GM18517 (cell line): ENCODE measurements at regions not wholly inside any gene's neighbourhood (a gene's known extent, or its start where the extent isn't known, plus 50 kb on each side); places are given as distances from the start of the nearest gene placed in this dataset.

Experiments
- ATAC-seq: cut with Tn5 transposase; IDR thresholded peaks from one replicate; pipeline ENCODE4 v1.9.1; 2021; ENCODE audit warnings: mild to moderate bottlenecking, moderate library complexity; ENCODE audit not compliant: unreplicated experiment

DNA sequence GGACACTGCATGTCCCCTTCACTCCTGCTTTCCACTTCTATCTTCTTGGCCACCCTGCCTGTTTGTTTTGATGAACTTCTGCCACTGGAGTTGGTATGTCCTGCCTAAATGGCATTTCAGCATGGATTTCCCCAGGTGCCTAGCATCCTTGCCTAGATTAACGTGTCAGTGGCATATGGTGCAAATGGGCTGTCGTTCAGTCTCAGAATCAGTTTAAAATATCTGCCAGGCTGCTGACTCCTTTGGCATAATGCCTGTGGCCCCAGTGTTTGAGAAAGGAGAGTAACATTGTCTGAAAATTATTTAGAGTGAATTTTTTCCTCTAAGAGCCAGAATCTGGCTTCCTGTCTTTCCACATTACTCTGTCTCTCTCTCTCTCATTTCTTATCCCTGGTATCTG is 64.9 kb upstream of the BARHL2 start:
- no peak for ATAC-seq

- ATAC-seq, result no peak
Observed at GRCh38 chr1:90781534-90781933, 64.4 kb upstream of the BARHL2 start.

DNA sequence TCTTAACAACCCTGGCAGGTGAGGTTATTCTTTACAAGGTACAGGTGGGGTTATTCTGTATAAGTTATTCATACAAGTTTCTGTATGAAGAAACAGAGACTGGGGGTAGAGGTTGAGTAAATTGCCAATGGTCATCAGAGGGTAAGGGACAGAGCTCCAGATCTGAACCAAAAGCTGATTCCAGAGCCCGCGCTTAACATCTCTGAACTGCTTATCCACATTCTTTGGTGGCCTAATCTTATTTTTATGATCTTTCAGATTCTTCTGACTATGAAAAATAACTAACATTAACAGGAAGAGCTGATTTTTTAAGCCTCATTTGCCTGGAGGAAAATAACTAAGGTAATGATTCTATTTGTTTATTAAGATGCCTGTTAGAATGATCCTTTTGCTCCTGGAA is 63.9 kb upstream of the BARHL2 start:
- no peak for ATAC-seq

DNA sequence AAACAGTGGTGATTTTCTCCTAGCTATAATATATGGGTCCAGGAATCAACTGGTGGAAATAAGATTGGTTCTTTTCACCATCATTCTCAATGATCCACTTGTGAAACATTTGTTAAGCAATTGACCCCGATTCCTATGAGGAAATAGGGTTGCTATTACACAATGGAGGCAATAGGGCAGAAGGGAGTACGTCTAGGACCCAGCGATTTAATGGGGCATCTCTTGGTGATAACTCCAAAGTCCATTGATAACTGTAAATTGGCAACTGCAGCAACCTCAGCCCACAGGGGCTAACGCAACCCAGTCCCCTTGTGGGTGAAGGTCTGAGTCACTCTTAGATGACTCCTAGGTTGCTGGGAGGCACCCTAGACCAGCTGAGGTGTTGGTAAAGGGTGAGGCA is 62.5 kb upstream of the BARHL2 start:
- ATAC-seq, result no peak

DNA sequence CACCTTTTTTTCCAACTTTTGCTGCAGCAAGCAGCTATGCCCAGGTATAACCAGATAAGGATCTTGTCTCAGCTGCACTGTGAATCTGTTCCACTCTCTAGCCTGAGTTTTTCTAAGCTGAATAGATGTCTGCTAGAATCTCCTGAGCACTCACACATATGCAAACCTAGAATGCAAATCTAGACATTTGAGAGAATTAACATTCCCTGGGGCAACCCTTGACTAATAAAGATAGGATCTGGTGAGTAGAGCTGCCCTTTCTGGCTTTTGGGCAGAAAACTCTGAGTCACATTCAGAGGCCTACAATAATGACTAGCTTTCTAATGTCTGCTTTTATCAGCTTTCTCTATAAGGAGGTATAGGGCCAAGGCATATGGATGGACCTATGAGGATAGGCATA is 61.4 kb upstream of the BARHL2 start:
- no peak for ATAC-seq

DNA sequence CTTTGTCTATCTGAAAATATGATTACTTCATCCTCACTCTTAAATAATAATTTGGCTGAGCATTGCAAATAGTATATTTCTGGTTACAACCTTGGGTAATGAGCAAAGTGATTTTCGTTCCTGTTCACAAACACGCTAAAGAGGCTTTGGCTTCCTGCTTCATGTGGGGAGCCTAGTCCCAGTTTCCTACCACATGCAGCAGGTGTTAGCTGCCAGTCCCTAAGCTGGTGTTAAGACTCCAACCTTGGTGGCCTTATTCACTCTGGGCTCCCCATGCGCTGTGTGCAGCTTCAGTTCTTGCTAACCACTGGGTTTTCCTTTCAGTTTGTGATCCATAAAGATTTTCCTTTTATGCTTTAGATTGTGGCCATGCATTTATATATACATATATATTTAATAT is 56.7 kb upstream of the BARHL2 start:
- no peak for ATAC-seq

DNA sequence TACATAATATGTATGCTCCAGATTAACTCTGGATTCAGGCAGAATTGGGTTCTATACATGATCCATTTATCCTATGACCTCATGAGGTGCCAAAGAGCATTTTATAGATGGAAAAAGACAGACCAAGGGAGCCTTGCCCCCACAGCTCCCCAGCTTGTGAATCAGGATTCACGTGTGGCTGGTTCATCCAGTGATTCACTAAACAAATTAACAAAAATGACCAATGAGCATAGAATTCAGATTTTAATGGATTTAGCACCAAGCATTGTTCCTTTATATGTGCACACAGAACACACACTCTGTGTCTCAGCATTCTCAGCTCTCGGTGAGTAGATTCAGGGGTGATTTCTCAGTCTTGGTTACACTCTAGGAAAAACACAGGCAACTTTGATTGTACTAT is 51.7 kb upstream of the BARHL2 start:
- no peak for ATAC-seq

GRCh38 chr1:90768098-90768497 is 51.0 kb upstream of the BARHL2 start:
- no peak for ATAC-seq
